ENCODE measurements at regions not wholly inside any gene's neighbourhood (a gene's known extent, or its start where the extent isn't known, plus 50 kb on each side); places are given as distances from the start of the nearest gene placed in this dataset.

DNA sequence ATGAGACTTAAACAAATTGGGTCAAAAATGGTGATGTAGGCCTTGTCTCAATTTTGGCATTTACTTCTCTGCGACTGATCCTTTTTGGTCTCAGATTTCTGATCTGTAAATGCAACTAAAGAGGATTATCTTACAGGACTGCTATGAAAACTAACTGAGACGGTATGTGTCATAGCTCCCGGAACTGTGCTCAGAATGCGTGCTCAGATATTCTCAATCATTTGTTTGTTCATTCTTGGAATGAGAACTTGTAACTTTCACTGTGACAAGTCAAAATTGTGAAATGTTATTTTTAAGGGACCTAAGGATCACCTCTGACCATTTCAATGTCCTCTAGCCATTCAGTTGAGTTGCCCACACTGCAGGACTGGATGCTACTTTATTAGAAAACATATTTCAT, 498.2 kb upstream of the PIK3C3 start:
- DNase-seq, result no peak

DNA sequence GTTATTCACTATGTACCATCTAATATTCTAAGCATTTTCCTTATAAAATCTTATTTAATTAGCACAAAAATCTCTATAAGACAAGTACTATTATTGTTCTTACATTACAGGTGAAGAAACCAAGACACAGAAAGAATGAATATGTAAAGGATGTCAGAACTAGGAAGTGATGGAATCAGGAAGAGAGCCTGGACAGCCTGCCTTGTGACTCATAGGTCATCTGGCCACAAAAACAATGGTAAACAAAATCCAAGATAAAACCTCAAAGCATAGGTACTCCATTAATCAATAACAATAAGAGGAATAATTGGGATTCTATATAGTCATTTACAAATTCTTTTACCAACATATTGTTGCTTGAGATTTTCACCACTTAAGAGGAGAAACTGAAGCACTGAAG, 505.4 kb upstream of the PIK3C3 start:
- DNase-seq, result no peak

DNA sequence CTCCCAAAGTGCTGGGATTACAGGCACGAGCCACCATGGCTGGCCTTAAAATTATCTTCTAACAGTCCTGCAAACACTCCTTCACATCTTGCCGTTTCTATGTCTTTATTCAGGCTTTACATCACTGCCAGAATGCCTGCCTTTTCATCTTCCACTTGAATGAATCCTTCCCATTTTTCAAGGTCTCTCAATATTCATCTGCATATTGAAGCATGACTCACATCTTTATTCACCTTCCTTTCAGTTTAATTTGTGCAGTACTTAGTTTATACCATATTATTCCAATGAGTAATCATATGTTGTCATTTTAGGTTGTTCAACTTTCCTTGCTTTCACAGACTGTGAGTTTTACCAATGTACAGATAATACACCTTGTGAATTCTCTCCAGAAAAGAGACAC, 510.1 kb upstream of the PIK3C3 start:
- no peak for DNase-seq

DNA sequence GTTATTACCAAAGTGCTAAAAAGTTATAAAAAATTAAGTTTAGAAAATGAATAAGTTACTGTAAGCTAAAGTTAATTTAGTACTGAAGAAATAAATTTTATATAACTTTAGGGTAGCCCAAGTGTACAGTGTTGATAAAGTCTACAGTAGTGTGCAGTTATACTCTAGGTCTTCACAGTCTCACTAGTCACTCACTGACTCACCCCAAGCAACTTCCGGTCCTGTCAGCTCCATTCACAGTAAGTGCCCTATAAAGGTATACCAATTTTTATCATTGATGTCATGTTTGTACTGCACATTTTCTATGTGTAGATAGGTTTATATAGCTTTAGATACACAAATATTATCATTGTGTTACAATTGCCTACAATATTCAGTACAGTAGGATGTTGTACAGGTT, 518.3 kb upstream of the PIK3C3 start:
- no peak for DNase-seq

DNA sequence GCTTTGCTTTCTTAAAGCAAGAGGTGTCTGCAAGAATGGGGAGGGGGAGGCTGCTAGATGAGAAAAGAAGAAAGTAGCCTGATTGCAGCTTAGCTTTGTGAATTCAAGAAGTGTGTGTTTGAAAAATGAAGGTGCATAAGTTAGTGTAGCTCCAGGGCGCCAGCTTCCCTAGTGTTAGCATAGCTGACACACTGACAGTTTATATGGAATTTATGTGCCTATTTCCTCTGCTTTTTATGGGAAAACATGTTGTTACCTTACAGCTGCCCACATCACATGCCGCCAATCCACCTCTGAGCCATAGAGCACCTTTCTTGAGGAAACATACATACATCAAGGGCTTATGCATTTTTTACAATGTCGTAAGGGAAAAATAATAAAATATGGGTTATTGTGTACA, 536.4 kb upstream of the PIK3C3 start:
- DNase-seq, result no peak

DNA sequence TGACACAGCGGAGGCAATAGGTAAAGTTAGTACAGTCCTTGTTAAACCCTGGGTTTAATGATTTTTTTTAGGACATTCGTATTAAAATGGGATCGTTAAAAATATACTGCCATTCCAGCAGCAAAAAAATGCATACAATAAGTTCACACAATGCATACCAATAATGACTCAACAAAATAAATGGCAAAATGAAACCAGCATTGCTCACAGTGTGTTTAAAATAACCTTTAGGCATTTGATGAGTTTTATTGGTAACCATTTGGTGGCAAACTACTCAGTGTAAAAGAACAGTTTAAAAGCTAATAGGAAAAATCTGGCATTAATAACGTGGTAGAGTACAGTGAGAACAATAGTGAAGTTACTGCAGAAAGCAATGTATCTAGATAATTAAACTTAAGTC, 539.0 kb upstream of the PIK3C3 start:
- DNase-seq, result no peak

DNA sequence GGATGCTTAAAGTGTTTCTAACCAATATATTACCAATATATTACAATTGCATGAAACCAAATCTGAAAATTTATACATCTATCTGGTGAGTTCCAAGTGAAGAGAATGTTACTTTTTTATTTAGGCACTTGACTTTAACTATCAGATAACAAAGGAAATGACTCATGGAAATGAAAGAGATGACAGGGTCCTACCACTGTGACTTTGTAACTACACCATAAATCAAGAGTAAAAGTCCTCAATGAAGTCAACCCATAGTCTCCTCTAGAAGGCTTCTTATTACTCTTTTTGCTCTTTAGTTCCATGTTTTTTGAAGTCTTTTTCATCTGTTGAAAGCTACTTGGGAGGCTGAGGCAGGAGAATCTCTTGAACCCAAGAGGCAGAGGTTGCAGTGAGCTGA, 545.0 kb upstream of the PIK3C3 start:
- no peak for DNase-seq

DNA sequence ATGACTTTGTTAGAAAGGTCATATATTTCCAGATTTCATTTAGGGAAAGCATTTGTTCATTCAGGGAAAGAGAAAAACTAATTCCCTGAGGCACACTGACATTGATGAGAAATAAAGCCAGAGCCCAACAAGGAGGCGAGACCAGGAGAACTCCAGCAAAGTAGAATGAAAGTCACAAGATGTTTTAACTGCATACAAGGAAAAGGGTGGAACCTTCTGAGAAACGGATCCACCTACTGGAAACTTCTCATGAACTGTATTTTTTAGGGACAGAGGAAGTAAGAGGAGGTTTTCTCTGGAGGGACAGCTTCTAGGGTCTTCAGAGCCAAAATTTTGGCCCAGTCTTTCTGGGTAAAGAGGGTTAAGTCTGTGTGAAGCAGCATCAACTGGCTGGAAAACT, 548.2 kb upstream of the PIK3C3 start:
- no peak for DNase-seq

DNA sequence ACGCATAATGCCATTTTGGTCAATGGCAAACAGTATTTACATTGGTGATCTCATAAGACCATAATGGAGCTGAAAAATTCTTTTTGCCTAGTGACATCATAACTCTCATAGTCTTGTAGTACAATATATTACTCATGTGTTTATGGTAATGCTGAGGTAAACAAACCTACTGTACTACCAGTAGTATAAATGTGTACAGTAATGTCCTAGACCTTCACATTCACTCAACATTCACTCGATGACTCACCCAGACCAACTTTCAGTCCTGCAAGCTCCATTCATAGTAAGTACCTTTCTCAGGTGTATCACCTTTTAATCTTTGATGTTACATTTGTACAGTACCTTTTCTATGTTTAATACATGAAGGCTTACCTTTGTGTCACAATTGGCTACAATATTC, 558.2 kb upstream of the PIK3C3 start:
- no peak for DNase-seq

DNA sequence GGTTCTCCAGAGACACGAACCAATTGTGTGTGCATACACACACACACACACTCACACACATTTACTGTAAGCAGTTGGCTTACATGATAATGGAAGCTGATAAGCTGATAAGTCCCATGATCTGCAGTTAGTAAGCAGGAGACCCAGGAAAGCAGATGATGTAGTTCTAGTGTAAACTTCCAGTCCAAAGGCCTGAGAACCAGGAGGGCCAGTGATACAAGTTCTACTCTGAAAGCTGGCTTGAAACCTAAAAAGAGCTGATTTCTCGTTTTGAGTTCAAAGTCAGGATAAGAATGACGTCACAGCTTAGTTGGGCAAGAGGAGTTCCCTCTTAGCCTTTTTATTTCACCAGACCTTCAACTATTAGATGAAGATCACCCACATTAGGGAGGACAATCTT, 558.8 kb upstream of the PIK3C3 start:
- no peak for DNase-seq

DNA sequence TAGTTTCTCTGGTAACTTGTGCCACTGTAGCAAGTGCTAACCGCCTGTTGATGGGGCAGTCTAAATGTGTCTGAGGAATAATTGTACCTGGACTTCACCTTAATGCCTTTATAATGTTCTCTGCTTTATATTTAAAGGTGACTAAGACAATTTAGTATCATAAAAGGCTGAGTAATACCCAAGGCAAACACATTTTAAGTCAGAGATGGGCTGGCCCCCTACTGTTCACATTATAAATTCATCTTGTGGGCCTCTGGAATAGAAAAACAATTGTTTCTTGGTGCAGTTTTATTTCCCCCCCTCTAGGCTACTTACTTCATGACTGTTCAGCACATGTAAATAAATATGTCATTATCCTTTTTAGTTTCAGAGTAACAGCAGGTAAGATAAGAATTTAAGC, 559.3 kb upstream of the PIK3C3 start:
- DNase-seq, result no peak

DNA sequence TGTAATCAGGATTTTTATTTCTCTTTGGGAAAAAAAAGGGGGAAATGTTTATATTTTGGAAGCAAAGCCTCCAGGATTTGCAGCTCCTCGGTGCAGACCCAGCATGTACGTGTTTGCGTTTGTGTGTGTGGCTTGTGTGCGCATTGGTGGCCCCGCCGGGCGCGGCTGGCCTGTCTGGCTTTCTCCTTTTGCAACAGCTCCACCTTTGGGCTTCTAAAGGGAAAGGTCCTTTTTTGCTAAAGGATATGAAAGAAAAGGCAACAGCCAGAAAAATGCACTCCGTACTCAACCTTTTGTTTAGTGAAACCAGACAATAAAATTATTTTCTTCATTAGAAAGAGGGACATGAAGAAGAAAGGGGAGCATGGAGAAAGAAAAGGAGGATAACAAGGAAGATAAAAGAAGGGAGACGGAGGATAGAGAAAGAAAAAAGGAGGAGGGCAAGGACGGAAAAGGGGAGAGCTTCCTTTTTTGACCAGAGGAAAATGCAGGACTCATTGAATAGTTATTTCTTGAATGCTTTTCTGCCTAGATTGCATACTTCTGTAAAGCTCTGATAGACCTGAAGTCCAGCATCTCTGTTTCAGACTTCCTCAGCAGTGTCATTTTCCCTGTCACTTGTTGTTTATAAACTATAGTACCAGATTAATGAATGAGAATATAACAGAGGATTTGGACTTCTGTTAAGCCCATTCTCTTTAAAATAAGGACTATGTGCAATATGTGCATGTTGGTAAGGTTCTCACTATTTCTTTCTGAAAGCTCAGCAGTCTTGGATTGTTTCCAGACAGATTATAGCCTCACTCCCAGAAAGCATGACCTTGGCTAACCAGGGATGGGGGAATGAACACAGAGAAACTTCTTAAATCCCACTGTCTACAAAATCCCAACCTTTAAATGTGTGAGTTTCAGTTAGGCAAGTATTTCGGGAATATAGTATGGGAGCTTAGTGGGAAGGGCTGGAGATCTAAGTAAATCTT, 563.1 kb upstream of the PIK3C3 start:
- no peak for DNase-seq

DNA sequence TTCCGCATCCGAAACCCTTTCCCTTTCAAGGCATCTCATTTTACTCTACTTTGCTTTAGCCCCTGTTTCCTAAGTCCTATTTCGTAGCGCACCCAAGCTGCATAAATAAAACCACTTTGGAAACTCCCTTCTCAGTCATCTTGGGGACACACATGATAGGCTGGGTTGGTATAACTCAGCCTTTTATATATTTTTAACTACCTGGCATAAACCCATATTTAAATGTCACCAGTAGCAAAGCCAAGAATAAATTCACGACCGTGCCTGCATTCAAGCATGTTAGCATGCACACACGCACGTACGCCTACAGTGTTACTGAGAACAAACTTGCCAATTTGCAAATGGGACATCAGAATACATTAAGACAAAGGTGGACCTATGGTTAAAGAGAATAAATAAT, 564.7 kb upstream of the PIK3C3 start:
- DNase-seq, result no peak

DNA sequence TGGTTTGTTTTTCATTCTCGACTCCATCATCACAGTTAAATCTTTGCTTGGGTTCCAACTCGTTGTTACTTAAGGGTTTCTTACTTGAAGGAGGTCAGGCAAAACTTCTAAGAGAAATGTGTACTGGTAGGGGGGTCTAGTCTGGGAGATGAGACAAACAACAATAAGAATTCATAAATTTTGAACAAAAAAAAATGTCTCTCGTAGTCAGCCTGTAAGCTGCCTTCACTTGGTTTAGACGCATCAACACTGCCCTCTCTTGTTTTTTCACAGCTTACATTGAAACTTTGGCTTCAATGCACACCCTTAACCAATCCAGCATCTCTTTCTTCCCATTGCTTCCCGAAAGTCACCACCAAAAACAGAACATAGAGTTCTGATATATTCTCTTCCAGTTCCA, 576.4 kb upstream of the PIK3C3 start:
- no peak for DNase-seq

DNA sequence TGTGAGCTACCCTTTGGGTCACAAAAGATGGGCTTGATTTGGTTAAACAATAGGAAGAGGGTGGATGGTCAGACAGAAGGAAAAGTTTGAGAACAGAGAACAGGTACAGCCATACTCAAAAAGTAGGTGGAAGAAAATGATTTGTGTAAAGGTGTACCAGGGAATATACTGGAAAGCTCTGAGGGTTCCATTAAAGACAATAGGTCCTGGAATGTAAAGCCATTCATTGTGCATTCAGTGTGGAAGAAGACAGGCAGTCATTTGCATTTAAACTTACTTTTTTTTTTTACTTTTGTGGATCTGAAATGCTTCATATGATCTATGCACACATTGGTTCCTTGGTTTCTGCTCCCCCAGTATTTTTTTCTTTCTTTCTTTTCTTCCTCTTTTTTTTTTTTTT, 581.4 kb upstream of the PIK3C3 start:
- no peak for DNase-seq

DNA sequence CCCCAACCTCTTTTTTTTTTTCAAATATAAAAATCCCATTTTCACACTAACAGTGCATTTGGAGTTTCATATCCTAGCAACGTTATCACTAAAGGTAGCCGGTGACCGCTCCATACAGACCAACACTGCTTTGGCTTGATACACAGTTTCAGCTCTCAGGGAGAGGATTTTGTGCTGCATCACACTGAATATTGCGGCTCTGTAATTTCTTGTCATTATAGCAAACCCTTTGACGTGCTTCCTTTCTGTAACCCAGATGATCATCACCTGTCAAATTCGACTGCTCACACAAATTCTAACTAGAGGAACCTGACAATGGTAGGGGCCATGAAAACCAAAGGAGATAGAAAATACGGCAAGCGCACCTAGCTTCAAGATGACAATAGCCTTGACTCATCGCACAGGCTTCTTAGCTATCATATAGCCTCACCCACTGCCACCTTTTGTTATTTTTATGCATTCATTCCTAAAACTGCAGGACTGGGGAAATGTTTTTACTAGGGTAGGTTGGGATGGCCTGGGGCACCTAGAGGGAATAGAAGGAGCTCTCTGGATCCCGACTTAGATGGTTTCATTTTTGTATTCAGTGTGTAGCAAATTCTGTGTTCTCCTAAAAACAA, 582.9 kb upstream of the PIK3C3 start:
- DNase-seq, result no peak

DNA sequence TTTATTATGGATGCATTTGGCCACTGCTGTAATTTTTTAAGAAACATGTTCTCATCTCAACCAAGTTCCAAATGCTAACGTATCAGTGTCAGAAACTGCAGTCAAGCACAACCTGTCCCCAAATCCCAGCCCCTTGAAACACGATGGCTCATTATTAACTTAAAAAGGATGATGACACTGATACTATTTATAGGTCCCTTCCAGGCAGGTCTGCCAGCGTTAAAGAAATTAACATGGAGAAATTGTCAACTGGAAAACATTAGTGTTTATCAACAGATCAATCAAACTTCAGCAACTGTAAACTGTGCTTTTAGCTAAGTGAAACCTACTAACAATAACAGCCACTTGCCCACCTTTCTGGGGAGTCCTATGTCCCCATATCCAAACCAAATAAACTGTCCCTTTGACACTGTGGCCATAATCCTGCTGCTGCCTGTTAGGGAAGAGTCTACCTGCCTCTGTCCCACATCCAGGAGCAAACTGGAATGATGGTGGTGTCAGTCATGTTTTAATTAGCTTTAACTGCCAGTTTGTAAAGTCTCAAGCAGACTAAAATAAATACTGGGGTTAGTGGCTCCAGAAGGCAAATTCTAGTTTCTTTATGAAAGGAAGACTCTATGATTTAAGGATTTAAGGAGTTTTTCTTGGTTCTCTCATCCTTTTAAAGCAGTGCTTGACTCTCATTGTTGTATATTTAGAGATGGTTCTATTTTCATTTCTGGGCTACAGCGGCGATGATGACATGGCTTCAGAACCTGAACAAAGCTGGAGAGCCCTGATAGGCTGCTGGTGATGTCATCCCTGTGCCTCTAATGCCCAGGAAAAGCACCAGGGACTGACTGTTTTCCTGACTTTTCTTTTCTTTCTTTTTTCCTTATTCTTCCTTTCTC, 583.6 kb upstream of the PIK3C3 start:
- DNase-seq, result no peak

DNA sequence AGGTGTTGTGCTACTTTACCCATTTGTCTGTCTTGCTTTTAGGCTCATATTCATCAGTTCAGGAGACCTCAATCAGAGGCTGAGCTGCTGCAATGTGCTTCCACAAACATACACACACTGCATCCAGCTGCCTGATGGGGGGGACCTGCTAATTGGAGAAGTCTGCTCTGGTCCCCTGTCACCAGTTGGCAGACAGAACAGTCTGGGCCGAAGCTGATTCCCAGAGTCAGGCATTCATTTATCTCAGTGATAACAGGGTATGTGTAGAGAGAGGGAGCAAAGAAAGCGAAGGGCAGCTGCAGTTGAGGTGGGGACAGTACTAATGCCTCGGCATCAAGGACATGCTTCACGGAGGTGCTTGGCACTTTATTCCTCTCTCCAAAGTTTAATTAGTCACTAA, 584.3 kb upstream of the PIK3C3 start:
- no peak for DNase-seq

DNA sequence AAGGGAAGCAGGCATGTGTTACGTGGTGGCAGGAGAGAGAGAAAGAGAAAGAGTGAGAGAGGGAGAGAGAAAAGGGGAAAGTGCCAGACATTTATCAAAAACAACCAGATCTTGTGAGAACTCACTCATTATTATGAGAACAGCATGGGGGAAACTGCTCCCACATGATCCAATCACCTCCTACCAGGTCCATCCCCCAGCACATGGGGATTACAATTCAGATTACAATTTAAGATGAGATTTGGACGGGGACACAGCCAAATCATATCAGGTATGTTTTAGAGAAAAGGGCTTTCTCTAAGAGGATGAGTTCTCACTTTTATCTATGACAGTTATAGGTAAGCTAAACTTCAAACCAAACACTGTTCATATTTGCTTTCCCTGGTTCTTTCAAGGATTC, 597.3 kb upstream of the PIK3C3 start:
- no peak for DNase-seq

DNA sequence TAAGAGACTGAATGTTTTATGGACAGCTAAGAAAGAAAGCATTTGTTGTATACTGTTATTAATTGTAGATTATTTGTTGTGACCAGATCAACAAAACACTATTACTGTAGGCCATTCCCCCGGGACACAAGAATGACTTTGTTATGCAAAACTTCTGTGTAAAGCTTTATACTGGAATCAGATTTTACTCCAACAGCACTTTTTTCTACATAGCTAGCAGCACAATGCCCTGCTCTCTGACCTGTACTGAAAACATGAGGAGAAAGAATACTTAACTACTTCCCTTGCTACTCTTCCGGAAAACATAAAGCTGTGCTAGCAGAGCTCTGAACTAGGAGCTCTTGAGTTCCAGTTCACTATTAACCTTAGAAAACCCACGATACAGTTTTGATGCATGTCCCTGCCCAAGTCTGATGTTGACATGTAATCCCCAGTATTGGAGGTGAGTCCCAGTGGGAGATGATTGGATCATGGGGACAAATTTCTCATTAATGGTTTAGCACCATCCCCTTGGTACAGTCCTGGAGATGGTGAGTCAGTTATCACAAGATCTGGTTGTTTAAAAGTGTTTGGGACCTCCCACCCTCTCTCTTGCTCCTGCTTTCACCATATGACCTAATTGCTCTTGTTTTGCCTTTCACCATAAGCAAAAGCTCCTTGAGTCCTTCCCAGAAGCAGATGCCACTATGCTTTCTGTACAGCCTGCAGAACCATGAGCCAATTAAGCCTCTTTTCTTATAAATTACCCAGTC, 601.1 kb upstream of the PIK3C3 start:
- DNase-seq, result no peak

DNA sequence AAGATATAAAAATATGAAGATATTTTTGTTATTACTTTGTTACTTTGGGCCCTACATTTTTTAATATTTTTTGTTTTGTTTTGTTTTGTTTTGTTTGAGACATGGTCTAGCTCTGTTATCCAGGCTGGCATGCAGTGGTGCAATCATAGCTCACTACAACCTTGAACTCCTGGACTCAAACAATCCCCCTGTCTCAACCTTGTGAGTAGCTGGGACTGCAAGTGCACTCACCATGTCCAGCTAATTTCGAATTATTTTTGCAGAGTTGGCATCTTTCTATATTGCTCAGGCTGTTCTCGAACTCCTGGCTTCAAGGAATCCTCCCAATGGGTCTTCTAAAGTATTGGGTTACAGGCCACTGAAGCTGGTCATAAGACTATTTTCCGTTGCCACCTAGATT, 603.6 kb upstream of the PIK3C3 start:
- no peak for DNase-seq

DNA sequence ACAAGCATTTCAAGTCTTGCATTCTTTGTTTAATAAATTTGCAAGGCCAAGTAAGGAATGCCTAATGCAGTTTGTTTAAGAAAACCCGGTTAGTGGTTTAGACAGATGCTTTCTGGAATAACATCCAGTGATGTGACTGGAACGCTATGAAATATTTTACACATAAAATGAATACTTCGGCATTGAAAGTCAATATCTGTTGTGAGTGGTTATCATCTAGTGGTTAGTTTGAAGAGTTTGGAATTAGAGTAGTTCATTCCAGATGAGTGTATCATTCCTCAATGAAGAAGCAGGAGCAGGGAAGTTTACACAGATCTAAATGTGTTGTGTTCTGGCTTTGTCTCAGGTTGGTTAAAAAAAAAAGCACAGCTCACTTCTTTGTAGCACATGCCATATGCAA, 608.0 kb upstream of the PIK3C3 start:
- no peak for DNase-seq

DNA sequence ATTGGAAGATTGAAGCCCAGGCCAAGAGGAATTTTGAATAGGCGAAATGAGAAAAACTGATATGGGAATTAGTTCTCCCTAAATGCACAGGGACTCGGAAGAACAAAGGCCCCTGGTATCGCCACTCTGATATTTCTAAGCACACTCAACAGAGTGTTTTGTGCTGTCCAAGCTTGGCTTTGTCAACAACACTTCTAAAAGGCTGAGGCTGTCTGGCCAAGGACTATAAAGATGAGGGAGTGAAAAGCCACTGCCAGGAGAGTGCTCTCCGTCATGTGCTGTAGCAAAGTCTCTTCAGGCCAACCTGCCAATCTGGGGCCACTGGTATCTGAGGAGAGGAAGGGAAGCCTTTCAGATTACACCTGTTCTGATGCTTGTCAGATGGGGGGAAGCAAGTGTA, 611.2 kb upstream of the PIK3C3 start:
- no peak for DNase-seq

Data from CD4-positive, alpha-beta T cell treated with Interleukin-4 for 4 hours (primary cell).